WTC11 (cell line): ENCODE measurements at regions not wholly inside any gene's neighbourhood (a gene's known extent, or its start where the extent isn't known, plus 50 kb on each side); places are given as distances from the start of the nearest gene placed in this dataset.

Source experiments
- FOXJ3 ChIP-seq: sonication (generic); formaldehyde crosslinking; IDR thresholded peaks from 2 replicates; pipeline ENCODE4 v1.9.0; 2021; ENCODE audit warnings: missing genetic modification reagents, mild to moderate bottlenecking, borderline replicate concordance
- GABPB1 ChIP-seq: sonication (generic); formaldehyde crosslinking; IDR thresholded peaks from 2 replicates; pipeline ENCODE4 v1.8.1; 2023; ENCODE audit warnings: mild to moderate bottlenecking, missing genetic modification reagents
- SMAD3 ChIP-seq: sonication (generic); formaldehyde crosslinking; IDR thresholded peaks from 2 replicates; pipeline ENCODE4 v1.8.0; 2022; ENCODE audit warnings: missing genetic modification reagents, mild to moderate bottlenecking, borderline replicate concordance
- TEAD1 ChIP-seq: sonication (generic); formaldehyde crosslinking; IDR thresholded peaks from 2 replicates; pipeline ENCODE4 v1.8.0; 2022; ENCODE audit warnings: mild to moderate bottlenecking, missing genetic modification reagents
- ZNF423 ChIP-seq: fragments of 250-450 bp; sonication (Bioruptor Pico); IDR thresholded peaks from 2 replicates; pipeline ENCODE4 v2.1.2; 2022; ENCODE audit warnings: mild to moderate bottlenecking, moderate library complexity
- TF ChIP-seq, protein P1 (sequence below): sonication (generic); formaldehyde crosslinking; IDR thresholded peaks from 2 replicates; pipeline ENCODE4 v1.8.1; 2023; ENCODE audit warnings: mild to moderate bottlenecking, missing genetic modification reagents
- TF ChIP-seq, protein P2 (sequence below): fragments of 200-600 bp; IDR thresholded peaks from 2 replicates; pipeline ENCODE4 v1.8.0; 2022; ENCODE audit warnings: antibody characterized with exemption
- TF ChIP-seq, protein P3 (sequence below): sonication (generic); formaldehyde crosslinking; IDR thresholded peaks from 2 replicates; pipeline ENCODE4 v1.8.0; 2023; ENCODE audit warnings: missing genetic modification reagents
- TF ChIP-seq, protein P4 (sequence below): sonication (generic); formaldehyde crosslinking; IDR thresholded peaks from 2 replicates; pipeline ENCODE4 v1.8.1; 2023; ENCODE audit warnings: mild to moderate bottlenecking, missing genetic modification reagents, moderate library complexity
- TF ChIP-seq, protein P5 (sequence below): sonication (generic); formaldehyde crosslinking; conservative IDR thresholded peaks from 2 replicates; pipeline ENCODE4 v1.8.1; 2023; ENCODE audit warnings: mild to moderate bottlenecking, low read depth, missing genetic modification reagents, moderate library complexity
- TF ChIP-seq, protein P6 (sequence below): sonication (generic); formaldehyde crosslinking; IDR thresholded peaks from 2 replicates; pipeline ENCODE4 v1.8.0; 2022; ENCODE audit warnings: mild to moderate bottlenecking, missing genetic modification reagents
- TF ChIP-seq, protein P7 (sequence below): sonication (generic); formaldehyde crosslinking; IDR thresholded peaks from 2 replicates; pipeline ENCODE4 v1.8.1; 2023; ENCODE audit warnings: mild to moderate bottlenecking, missing genetic modification reagents

DNA sequence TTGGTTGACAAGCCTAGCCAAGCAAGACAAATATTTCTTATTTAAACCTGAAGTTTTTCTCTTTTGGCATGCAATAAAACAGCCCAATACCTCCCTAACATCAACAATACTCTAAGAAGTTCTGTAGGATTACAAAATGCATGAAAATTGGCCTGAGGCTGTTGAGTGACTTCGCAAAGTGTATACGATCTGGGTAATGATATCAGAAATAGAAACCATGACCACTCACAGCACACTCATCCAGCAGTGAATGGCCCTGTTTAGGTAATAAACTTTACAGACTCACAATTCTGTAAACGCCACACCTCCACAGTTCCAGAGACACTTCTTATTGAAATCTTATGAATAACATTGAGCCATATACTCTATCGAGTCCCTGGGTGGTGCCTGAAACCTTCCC, 83.0 kb upstream of the NAALADL2 start:
- TF ChIP-seq, protein P1, sequence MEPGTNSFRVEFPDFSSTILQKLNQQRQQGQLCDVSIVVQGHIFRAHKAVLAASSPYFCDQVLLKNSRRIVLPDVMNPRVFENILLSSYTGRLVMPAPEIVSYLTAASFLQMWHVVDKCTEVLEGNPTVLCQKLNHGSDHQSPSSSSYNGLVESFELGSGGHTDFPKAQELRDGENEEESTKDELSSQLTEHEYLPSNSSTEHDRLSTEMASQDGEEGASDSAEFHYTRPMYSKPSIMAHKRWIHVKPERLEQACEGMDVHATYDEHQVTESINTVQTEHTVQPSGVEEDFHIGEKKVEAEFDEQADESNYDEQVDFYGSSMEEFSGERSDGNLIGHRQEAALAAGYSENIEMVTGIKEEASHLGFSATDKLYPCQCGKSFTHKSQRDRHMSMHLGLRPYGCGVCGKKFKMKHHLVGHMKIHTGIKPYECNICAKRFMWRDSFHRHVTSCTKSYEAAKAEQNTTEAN = no peak
- TF ChIP-seq, protein P2, sequence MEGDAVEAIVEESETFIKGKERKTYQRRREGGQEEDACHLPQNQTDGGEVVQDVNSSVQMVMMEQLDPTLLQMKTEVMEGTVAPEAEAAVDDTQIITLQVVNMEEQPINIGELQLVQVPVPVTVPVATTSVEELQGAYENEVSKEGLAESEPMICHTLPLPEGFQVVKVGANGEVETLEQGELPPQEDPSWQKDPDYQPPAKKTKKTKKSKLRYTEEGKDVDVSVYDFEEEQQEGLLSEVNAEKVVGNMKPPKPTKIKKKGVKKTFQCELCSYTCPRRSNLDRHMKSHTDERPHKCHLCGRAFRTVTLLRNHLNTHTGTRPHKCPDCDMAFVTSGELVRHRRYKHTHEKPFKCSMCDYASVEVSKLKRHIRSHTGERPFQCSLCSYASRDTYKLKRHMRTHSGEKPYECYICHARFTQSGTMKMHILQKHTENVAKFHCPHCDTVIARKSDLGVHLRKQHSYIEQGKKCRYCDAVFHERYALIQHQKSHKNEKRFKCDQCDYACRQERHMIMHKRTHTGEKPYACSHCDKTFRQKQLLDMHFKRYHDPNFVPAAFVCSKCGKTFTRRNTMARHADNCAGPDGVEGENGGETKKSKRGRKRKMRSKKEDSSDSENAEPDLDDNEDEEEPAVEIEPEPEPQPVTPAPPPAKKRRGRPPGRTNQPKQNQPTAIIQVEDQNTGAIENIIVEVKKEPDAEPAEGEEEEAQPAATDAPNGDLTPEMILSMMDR = no peak
- no peak for TF ChIP-seq ZNF423 (CRISPR knock-in tag)
- TF ChIP-seq, protein P3, sequence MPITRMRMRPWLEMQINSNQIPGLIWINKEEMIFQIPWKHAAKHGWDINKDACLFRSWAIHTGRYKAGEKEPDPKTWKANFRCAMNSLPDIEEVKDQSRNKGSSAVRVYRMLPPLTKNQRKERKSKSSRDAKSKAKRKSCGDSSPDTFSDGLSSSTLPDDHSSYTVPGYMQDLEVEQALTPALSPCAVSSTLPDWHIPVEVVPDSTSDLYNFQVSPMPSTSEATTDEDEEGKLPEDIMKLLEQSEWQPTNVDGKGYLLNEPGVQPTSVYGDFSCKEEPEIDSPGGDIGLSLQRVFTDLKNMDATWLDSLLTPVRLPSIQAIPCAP = no peak
- TF ChIP-seq, protein P4, sequence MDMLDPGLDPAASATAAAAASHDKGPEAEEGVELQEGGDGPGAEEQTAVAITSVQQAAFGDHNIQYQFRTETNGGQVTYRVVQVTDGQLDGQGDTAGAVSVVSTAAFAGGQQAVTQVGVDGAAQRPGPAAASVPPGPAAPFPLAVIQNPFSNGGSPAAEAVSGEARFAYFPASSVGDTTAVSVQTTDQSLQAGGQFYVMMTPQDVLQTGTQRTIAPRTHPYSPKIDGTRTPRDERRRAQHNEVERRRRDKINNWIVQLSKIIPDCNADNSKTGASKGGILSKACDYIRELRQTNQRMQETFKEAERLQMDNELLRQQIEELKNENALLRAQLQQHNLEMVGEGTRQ (CRISPR knock-in tag) = no peak
- TF ChIP-seq, protein P5, sequence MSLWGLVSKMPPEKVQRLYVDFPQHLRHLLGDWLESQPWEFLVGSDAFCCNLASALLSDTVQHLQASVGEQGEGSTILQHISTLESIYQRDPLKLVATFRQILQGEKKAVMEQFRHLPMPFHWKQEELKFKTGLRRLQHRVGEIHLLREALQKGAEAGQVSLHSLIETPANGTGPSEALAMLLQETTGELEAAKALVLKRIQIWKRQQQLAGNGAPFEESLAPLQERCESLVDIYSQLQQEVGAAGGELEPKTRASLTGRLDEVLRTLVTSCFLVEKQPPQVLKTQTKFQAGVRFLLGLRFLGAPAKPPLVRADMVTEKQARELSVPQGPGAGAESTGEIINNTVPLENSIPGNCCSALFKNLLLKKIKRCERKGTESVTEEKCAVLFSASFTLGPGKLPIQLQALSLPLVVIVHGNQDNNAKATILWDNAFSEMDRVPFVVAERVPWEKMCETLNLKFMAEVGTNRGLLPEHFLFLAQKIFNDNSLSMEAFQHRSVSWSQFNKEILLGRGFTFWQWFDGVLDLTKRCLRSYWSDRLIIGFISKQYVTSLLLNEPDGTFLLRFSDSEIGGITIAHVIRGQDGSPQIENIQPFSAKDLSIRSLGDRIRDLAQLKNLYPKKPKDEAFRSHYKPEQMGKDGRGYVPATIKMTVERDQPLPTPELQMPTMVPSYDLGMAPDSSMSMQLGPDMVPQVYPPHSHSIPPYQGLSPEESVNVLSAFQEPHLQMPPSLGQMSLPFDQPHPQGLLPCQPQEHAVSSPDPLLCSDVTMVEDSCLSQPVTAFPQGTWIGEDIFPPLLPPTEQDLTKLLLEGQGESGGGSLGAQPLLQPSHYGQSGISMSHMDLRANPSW (CRISPR knock-in tag) = no peak
- no peak for TF ChIP-seq FOXJ3 (CRISPR knock-in tag)
- no peak for TF ChIP-seq GABPB1
- TF ChIP-seq SMAD3 (CRISPR knock-in tag) = no peak
- TF ChIP-seq, protein P6, sequence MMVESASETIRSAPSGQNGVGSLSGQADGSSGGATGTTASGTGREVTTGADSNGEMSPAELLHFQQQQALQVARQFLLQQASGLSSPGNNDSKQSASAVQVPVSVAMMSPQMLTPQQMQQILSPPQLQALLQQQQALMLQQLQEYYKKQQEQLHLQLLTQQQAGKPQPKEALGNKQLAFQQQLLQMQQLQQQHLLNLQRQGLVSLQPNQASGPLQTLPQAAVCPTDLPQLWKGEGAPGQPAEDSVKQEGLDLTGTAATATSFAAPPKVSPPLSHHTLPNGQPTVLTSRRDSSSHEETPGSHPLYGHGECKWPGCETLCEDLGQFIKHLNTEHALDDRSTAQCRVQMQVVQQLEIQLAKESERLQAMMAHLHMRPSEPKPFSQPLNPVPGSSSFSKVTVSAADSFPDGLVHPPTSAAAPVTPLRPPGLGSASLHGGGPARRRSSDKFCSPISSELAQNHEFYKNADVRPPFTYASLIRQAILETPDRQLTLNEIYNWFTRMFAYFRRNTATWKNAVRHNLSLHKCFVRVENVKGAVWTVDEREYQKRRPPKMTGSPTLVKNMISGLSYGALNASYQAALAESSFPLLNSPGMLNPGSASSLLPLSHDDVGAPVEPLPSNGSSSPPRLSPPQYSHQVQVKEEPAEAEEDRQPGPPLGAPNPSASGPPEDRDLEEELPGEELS (CRISPR knock-in tag) = no peak
- no peak for TF ChIP-seq TEAD1
- TF ChIP-seq, protein P7, sequence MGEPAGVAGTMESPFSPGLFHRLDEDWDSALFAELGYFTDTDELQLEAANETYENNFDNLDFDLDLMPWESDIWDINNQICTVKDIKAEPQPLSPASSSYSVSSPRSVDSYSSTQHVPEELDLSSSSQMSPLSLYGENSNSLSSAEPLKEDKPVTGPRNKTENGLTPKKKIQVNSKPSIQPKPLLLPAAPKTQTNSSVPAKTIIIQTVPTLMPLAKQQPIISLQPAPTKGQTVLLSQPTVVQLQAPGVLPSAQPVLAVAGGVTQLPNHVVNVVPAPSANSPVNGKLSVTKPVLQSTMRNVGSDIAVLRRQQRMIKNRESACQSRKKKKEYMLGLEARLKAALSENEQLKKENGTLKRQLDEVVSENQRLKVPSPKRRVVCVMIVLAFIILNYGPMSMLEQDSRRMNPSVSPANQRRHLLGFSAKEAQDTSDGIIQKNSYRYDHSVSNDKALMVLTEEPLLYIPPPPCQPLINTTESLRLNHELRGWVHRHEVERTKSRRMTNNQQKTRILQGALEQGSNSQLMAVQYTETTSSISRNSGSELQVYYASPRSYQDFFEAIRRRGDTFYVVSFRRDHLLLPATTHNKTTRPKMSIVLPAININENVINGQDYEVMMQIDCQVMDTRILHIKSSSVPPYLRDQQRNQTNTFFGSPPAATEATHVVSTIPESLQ (CRISPR knock-in tag) = no peak
